ENCODE measurements at regions not wholly inside any gene's neighbourhood (a gene's known extent, or its start where the extent isn't known, plus 50 kb on each side); places are given as distances from the start of the nearest gene placed in this dataset.

GRCh38 chr18:37716106-37716735 is 150.6 kb upstream of the CELF4 start:
- no peak for TF ChIP-seq EZH2 (IDR thresholded peaks at IDR 0.05; ENCODE audit: insufficient read depth, low read length)
- TF ChIP-seq CTCF (IDR thresholded peaks at IDR 0.05; ENCODE audit: insufficient read depth, low read depth, low read length): no peak
- no peaks in the 10 kb centered on the region for H3K36me3 ChIP-seq (ENCODE audit: insufficient read depth, low read length)
- H2AFZ ChIP-seq (ENCODE audit: low read depth, low read length): no peak overlapping the region
- H3K27me3 ChIP-seq (ENCODE audit: insufficient read depth, low read length): no peaks in the 10 kb centered on the region
- no peaks in the 10 kb centered on the region for H3K36me3 Mint-ChIP-seq (ENCODE audit: low read depth, unreplicated experiment)
- H3K79me2 ChIP-seq (ENCODE audit: insufficient read depth, low read length): no peaks in the 10 kb centered on the region
- no peaks in the 10 kb centered on the region for H4K20me1 ChIP-seq (ENCODE audit: insufficient read depth, low read length)
- no peak for DNase-seq (ENCODE audit: low read depth)
- H3K9me3 ChIP-seq (ENCODE audit: insufficient read depth, low read depth, low read length): no peaks in the 10 kb centered on the region
- H3K27ac Mint-ChIP-seq (ENCODE audit: unreplicated experiment): no peak overlapping the region
- H3K4me2 ChIP-seq (ENCODE audit: low read length): no peak overlapping the region
- H3K4me3 Mint-ChIP-seq (ENCODE audit: unreplicated experiment): no peak overlapping the region
- H3K27ac ChIP-seq (ENCODE audit: low read depth, low read length): no peak overlapping the region
- H3K4me1 ChIP-seq (ENCODE audit: insufficient read depth, low read length): no peaks in the 10 kb centered on the region
- peaks cover 8% of the 10 kb centered on the region for H3K27me3 Mint-ChIP-seq (ENCODE audit: low read depth, unreplicated experiment)
- no peak overlapping the region for H3K4me3 ChIP-seq (ENCODE audit: insufficient read depth, low read depth, low read length)
- no peaks in the 10 kb centered on the region for H3K9me3 Mint-ChIP-seq (ENCODE audit: unreplicated experiment)
- H3K4me1 Mint-ChIP-seq (ENCODE audit: low read depth, unreplicated experiment): no peaks in the 10 kb centered on the region
- H3K9ac ChIP-seq (ENCODE audit: low read length): no peak overlapping the region
- no peak for FAIRE-seq

GRCh38 chr18:37714691-37715090 is 149.1 kb upstream of the CELF4 start:
- Histone ChIP-seq H3K4me3 (ENCODE audit: insufficient read depth, low read depth, low read length) (no peak overlapping the region), H3K9ac (ENCODE audit: low read length) (no peak overlapping the region), H3K9me3 (ENCODE audit: insufficient read depth, low read depth, low read length) (no peaks in the 10 kb centered on the region), H3K27ac (ENCODE audit: low read depth, low read length) (no peak overlapping the region), H2AFZ (ENCODE audit: low read depth, low read length) (no peak overlapping the region), H3K4me2 (ENCODE audit: low read length) (no peak overlapping the region), H3K4me1 (ENCODE audit: insufficient read depth, low read length) (no peaks in the 10 kb centered on the region), H3K27me3 (ENCODE audit: insufficient read depth, low read length) (no peaks in the 10 kb centered on the region), H4K20me1 (ENCODE audit: insufficient read depth, low read length) (no peaks in the 10 kb centered on the region), H3K79me2 (ENCODE audit: insufficient read depth, low read length) (no peaks in the 10 kb centered on the region), H3K36me3 (ENCODE audit: insufficient read depth, low read length) (no peaks in the 10 kb centered on the region)
- Mint-ChIP-seq H3K36me3 (ENCODE audit: low read depth, unreplicated experiment) (no peaks in the 10 kb centered on the region), H3K4me1 (ENCODE audit: low read depth, unreplicated experiment) (no peaks in the 10 kb centered on the region), H3K4me3 (ENCODE audit: unreplicated experiment) (no peak overlapping the region), H3K9me3 (ENCODE audit: unreplicated experiment) (no peaks in the 10 kb centered on the region), H3K27me3 (ENCODE audit: low read depth, unreplicated experiment) (peaks cover 8% of the 10 kb centered on the region), H3K27ac (ENCODE audit: unreplicated experiment) (no peak overlapping the region)
- FAIRE-seq: no peak
- DNase-seq (ENCODE audit: low read depth): no peak
- no peak for TF ChIP-seq EZH2 (IDR thresholded peaks at IDR 0.05; ENCODE audit: insufficient read depth, low read length)
- no peak for TF ChIP-seq CTCF (IDR thresholded peaks at IDR 0.05; ENCODE audit: insufficient read depth, low read depth, low read length)

- no peaks in the 10 kb centered on the region for H3K79me2 ChIP-seq (ENCODE audit: insufficient read depth, low read length)
- DNase-seq (ENCODE audit: low read depth): no peak
- Mint-ChIP-seq H3K27me3 (ENCODE audit: low read depth, unreplicated experiment) (peaks cover 8% of the 10 kb centered on the region), H3K4me3 (ENCODE audit: unreplicated experiment) (no peak overlapping the region), H3K27ac (ENCODE audit: unreplicated experiment) (no peak overlapping the region), H3K36me3 (ENCODE audit: low read depth, unreplicated experiment) (no peaks in the 10 kb centered on the region), H3K9me3 (ENCODE audit: unreplicated experiment) (no peaks in the 10 kb centered on the region), H3K4me1 (ENCODE audit: low read depth, unreplicated experiment) (no peaks in the 10 kb centered on the region)
- no peak overlapping the region for H3K4me2 ChIP-seq (ENCODE audit: low read length)
- no peaks in the 10 kb centered on the region for H3K27me3 ChIP-seq (ENCODE audit: insufficient read depth, low read length)
- no peaks in the 10 kb centered on the region for H4K20me1 ChIP-seq (ENCODE audit: insufficient read depth, low read length)
- no peaks in the 10 kb centered on the region for H3K4me1 ChIP-seq (ENCODE audit: insufficient read depth, low read length)
- no peaks in the 10 kb centered on the region for H3K9me3 ChIP-seq (ENCODE audit: insufficient read depth, low read depth, low read length)
- no peak overlapping the region for H3K4me3 ChIP-seq (ENCODE audit: insufficient read depth, low read depth, low read length)
- no peak for FAIRE-seq
- no peak for TF ChIP-seq CTCF (IDR thresholded peaks at IDR 0.05; ENCODE audit: insufficient read depth, low read depth, low read length)
- TF ChIP-seq EZH2 (IDR thresholded peaks at IDR 0.05; ENCODE audit: insufficient read depth, low read length): no peak
- no peaks in the 10 kb centered on the region for H3K36me3 ChIP-seq (ENCODE audit: insufficient read depth, low read length)
- no peak overlapping the region for H2AFZ ChIP-seq (ENCODE audit: low read depth, low read length)
- H3K27ac ChIP-seq (ENCODE audit: low read depth, low read length): no peak overlapping the region
- no peak overlapping the region for H3K9ac ChIP-seq (ENCODE audit: low read length)
Measured at GRCh38 chr18:37712776-37713175, 147.2 kb upstream of the CELF4 start.
